AG08396 (cell line): ENCODE measurements at regions not wholly inside any gene's neighbourhood (a gene's known extent, or its start where the extent isn't known, plus 50 kb on each side); places are given as distances from the start of the nearest gene placed in this dataset.
"Not testable (repeated sequence)": the region's sequence is repeated elsewhere in the genome, so short reads cannot be mapped to it uniquely, and the experiment has no call there.

ENCODE experiments used
- DNase-seq: peaks from one replicate; pipeline ENCODE4 v3.0.0; 2012; ENCODE audit warnings: low spot score, mixed read lengths

DNA sequence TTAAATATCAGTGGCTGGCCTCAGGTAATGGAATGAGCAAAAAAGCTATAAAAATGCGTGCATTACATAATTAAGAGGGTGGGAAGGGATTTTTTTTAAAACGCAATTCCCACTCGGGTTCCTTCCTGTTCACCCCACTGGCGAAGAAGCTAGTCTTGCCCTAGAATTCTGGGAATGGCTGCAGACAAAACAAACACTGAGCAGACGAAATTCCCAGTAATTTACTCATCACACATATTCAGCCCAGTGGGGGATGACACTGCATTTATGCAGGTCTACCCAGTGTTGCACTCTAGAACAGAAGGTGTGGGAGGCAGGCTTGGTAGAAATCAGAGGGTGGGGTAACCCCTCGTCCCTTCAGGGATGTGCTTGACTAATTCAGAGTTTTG lies 2695.0 kb upstream of the DEFB115 start:
- peak; percentile 36 for DNase-seq

DNA sequence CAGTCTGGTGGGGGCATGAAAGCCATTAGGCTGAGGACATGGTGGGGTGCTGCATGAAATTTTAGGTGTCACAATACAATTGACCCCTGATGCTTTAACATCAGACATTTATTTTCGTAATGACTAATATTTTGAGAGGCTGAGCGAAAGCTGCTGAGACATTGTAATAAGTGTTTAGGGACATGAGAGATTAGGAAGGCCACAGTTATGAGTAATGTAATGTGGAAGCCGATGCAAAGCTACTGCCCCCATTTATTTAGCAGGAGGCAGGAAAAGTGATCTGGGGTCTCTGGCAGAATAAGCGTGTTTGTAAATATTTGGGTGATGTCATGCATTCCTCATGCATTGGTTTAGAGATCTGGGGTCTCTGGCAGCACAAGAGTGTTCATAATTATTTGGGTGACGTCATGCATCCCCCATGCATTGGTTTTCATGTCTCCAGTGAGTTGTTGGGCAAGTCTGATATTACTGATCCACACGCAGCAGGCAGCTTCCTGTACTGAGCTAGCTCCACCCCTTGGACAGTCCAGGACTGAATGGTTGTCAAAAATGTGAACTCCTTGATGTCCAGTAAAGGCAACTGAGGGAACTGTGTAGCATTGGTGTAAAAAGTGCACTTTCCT lies 2694.5 kb upstream of the DEFB115 start:
- DNase-seq: peak; percentile 22

DNA sequence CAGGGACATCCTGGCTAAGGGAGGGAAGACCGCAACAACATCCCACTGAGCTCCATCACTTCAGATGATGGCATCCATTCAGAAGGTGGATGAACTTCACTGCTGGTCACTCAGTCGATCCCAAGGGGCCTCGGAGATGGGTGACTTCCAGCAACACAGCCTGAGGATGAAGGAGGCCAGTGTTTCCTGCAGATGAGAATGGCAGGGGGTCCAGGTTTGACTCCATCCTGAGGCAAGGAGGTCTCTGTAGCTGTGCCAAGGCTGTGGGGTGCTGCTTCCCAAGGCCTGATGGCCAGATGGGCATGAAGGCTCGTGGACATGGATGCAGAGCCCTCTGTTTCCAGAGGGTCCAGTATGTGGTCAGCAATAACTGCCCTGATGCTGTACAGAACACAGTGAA lies 2693.4 kb upstream of the DEFB115 start:
- not testable (repeated sequence) for DNase-seq

DNA sequence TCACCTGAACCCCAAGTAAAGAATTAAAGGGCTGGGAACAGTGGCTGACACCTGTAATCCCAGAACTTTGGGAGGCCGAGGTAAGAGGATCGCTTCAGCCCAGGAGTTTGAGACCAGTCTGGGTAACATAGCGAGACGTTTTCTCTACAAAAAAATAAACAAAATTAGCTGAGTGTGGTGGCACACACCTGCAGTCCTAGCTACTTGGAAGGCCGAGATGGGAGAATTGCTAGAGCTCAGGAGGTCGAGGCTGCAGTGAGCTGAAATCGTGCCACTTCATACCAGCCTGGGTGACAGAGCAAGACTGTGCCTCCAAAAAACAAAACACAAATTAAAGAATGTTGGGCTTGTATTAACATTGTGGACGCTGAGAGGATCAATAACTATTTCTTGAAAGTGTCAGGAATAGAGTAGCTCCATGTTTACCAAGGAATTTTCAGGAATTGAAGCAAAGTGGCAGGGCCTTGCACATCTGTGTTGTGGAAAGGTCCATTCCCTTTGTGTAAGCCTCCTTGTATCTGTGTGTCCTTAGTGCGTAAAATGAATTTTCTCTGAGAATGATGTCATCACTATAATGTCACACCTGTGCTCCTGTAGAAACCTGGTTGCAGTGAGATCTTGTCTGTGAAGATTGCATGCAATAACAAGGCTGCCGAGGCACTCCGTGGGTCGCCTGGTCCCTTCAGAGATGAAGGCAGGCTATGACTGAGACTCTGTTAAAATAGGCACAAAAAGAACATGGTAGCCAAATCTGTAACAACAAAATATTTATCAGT lies 2692.6 kb upstream of the DEFB115 start:
- DNase-seq: not testable (repeated sequence)

DNA sequence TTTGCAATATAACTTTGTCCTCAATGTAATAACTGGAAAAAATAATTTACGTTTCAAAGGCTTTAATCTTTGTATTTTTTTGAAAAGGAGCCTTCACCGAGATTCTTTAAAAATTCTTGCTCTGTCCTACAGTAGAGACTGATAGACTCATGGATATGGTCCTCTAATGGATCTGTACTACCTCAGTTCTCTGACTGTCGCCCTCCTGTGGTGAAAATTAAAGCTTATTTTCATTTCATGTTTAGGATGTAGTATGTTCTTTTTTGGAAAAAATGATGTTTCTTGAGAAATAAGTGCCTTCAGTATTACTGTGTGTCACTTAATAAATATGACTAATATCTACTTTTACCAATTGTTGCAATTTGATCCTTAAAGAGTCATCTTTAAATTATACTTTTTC lies 2681.5 kb upstream of the DEFB115 start:
- DNase-seq: not testable (repeated sequence)

DNA sequence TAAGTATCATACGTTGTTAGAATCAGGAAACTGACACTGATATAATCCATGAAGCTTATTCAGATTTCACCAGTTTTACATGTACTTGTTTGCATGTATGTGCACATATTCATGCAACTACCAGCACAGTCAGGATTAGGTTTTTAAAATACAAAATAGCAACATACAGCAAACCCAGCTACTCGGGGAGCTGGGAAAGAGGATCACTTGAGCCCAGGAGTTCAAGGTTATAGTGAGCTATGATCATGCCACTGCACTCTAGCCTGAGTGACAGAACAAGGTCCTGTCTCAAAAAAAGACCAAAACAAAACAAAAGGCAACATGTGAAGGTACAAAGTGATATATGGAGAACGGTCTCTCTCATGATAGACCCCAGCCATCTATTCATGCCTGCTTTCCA lies 2665.8 kb upstream of the DEFB115 start:
- DNase-seq: not testable (repeated sequence)

DNA sequence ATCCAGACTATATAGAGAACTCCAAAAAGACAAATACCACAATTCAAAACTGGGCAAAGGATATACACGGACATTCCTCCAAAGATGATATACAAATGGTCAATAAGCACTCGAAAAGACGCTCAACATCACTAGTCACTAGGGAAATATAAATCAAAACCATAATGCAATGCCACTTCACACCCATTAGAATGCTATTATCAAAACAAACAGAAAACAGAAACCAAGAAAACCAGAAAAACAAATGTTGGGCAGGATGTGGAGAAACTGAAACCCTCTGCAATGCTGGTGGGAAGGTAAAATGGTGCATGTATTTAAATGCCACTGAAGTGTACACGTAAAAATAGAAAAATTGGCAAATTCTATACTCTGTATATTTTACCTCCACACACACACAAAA lies 2664.1 kb upstream of the DEFB115 start:
- DNase-seq: not testable (repeated sequence)

DNA sequence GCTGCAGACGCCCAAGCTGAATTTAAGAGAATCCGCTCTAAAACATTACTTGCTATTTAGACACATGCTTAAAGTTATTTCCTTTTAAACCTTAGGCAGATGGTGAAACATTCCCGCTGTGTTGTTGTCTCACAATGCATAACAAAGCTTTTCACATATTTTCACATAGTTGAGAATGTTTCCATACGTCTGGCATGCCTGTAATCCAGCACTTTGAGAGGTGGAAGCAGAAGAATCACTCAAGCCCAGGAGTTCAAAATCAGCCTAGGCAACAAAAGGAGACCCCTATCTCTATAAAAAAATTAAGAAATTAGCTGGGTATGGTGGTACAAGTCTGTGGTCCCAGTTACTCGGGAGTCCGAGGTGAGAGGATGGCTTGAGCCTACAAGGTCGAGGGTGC lies 2663.0 kb upstream of the DEFB115 start:
- DNase-seq: not testable (repeated sequence)

DNA sequence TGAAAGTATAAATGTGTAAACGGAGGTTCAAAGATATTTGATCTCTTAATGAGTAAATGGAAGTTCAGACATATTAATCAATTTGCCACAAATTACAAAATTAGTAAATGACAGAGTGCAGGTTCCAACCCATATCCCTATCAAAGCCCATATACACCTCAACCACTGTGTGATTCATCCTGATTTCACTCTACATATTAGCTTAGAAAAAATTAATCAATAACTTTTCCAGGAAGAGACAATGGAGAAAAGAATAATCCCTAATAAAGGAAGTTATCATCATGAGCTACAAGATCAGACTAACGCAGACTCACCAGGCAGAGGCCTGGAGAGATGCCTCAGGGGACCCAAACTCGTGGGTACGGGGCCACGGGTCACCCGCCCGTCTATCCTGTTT lies 2655.5 kb upstream of the DEFB115 start:
- DNase-seq: not testable (repeated sequence)

DNA sequence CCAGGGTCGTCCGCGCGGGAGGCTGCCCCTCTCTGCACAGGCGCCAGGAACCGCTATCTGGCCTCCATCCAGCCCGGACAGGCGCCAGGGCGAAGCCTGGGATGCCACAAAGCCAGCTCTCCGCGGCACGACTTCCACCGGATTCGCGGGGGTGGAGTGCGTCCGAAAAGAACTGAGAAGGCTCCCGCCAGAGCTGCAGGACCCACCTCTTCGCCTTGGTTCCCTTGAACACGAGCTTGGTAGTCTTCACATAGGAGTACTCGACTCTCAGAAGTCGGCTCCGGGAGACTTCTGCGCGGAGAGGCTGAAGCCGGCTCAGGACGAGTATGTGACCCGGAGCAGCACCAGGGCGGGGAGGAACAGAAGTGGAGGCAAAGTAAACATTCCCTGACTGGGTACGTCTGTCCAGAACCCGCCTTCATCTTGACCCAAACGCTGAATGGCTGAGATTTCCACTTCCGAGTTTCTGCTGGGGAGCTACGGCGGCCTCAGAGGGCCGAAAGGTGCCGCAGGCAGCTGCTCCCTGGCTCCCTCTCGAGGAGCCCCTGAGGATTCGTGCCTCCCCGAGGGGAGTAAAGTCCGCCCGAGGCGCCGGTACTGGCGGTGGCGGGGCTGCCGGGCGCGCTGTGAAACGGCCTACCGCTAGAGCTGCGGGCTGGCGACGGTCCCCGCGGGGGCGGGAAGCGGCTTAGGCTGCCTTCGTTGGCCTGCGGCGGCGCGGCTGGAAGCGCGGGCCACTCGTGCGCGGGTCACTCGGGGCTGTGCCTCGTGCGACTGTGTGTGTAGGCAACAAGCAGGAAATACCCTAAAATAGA lies 2654.9 kb upstream of the DEFB115 start:
- peak; percentile 82 for DNase-seq

DNA sequence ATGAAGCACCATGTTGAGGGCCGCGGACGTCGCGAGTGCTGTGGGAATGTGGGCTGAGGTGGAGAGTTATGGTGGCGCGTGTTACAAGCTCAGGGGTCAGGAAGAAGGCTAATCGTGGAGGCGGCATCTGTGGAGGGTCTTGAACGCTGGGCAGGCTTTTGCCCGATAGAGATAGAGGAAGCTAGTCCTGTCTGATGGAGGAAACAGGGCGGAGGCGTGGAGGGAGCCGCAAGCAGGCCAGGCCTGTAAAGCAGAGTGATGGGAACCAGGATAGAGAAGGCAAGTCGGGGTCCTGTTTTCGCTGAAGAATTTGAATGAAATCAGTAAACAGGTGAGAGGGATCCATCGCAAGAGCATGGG lies 2654.3 kb upstream of the DEFB115 start:
- not testable (repeated sequence) for DNase-seq

DNA sequence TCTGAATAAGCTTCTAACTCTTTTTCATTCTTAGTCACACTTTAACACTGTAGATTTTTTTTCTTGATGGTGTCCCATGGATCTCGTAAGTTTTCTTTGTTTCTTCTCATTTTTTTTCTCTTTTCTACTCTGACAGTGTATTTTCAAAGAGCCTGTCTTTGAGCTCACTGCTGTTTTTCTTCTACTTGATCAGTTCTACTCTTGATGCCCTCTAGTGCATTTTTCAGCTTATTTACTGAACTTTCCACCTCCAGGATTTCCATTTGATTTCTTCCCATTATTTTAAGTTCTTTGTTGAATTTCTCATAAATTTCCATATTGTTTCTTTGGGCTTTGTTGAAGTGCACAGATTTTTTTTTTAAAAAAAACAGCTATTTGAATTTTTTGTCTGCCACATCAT lies 2641.1 kb upstream of the DEFB115 start:
- no peak for DNase-seq

DNA sequence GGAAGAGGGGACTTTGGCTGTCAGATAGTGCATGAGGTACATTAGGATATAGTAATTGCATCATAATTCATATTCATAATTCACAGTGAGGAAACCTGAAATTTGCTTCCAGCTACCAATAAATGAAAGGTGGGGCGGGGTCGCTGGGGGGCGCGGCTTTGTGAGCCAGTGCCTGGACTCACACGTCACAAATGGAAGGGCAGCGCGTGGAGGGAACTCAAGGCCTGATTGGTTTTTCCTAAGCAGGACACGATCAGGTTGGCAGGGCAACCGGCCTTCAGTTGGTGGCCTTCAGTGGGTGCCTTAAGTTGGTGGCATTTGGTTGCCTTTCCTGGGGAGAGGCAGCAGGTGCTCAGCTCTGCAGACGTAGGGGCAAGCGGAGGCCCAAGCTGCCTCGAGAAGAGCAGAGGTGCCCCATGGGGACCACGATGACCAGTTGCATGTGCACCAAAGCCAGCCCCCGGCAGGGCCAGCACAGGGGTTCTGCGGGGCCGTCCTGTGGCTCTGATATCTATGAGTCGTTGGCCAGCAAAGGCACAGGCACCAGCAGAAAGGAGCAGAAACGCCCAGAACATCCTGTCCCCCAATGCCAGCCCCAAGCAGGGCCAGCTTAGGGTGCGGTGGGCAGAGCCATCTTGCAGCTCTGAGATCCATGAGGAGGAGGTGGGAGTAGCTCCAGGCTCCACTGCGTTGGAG lies 2637.4 kb upstream of the DEFB115 start:
- DNase-seq: not testable (repeated sequence)

DNA sequence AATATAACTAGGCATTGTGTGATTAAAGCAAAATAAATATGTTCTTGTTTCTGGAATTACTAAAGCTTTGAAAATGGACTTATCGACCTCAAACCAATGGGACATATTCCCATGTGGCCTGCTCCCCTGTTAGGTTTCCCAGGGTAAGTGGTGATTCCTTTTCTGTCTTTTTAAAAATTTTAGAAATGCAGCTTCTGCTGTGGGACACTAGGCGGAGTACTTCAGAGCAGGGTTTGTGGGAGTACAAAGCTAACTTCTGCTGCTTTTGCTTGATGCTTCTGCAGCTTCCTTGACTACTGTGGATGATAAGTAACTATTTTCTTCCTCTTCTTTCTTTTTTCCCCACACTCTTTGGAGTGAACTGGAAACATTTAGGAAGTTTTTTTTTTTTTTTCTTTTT lies 2632.4 kb upstream of the DEFB115 start:
- not testable (repeated sequence) for DNase-seq

DNA sequence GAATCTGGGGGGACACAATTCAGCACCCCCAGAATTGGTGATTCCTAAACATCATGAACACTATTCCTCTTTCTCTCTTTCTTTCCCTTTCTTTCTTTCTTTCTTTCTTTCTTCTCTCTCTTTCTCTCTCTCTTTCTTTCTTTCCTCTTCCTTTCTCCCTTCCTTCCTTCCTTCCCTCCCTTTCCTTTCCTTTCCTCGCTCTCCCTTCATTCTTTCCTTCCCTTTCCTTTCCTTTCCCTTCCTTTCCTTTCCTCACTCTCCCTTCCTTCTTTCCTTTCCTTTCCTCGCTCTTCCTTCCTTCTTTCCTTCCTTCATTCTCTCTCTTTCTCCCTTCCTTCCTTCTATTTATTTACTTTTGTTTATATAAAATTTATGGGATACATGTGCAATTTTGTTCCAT lies 2616.6 kb upstream of the DEFB115 start:
- not testable (repeated sequence) for DNase-seq
